ENCODE measurements at regions not wholly inside any gene's neighbourhood (a gene's known extent, or its start where the extent isn't known, plus 50 kb on each side); places are given as distances from the start of the nearest gene placed in this dataset.

- H3K79me2 ChIP-seq, result no peaks in the 10 kb centered on the region
- H2AFZ ChIP-seq, result no peak overlapping the region
- no peaks in the 10 kb centered on the region for H3K9me3 ChIP-seq (ENCODE audit: low read depth)
- H3K36me3 ChIP-seq (replicated peaks; ENCODE audit: insufficient read depth, low read depth), result no peaks in the 10 kb centered on the region
- no peak overlapping the region for H3K27ac ChIP-seq
- H3K4me1 ChIP-seq (ENCODE audit: insufficient read depth), result no peaks in the 10 kb centered on the region
- TF ChIP-seq EZH2phosphoT487 (IDR thresholded peaks at IDR 0.05; ENCODE audit: low read depth, severe bottlenecking, unreplicated experiment) (no peak), CTCF (IDR thresholded peaks at IDR 0.05; ENCODE audit: poor library complexity) (no peak), EZH2 (IDR thresholded peaks at IDR 0.05; ENCODE audit: borderline replicate concordance) (no peak)
- H3K27me3 ChIP-seq, result no peaks in the 10 kb centered on the region
- no peaks in the 10 kb centered on the region for H3K9me2 ChIP-seq (replicated peaks; ENCODE audit: insufficient read depth)
- no peaks in the 10 kb centered on the region for H4K20me1 ChIP-seq (ENCODE audit: insufficient read depth, poor library complexity, severe bottlenecking)
- no peak overlapping the region for H3K4me3 ChIP-seq
- no peak for DNase-seq (ENCODE audit: low spot score)
- WGBS (ENCODE audit: low lambda C conversion rate, missing lambda C conversion rate), result 84% methylated on average over 1 of the region's 1 CpG
- H3K4me2 ChIP-seq, result no peak overlapping the region
Observed at GRCh38 chr14:61868846-61869245, 106.6 kb downstream of the SNAPC1 start.

- Histone ChIP-seq H3K79me2 (no peaks in the 10 kb centered on the region), H3K27me3 (no peaks in the 10 kb centered on the region), H3K4me1 (ENCODE audit: insufficient read depth) (no peaks in the 10 kb centered on the region), H3K9me2 (replicated peaks; ENCODE audit: insufficient read depth) (no peaks in the 10 kb centered on the region), H3K4me2 (no peak overlapping the region), H3K4me3 (no peak overlapping the region), H3K9me3 (ENCODE audit: low read depth) (no peaks in the 10 kb centered on the region), H3K36me3 (replicated peaks; ENCODE audit: insufficient read depth, low read depth) (no peaks in the 10 kb centered on the region), H3K27ac (no peak overlapping the region), H2AFZ (no peak overlapping the region), H4K20me1 (ENCODE audit: insufficient read depth, poor library complexity, severe bottlenecking) (no peaks in the 10 kb centered on the region)
- TF ChIP-seq CTCF (IDR thresholded peaks at IDR 0.05; ENCODE audit: poor library complexity) (no peak), EZH2 (IDR thresholded peaks at IDR 0.05; ENCODE audit: borderline replicate concordance) (no peak), EZH2phosphoT487 (IDR thresholded peaks at IDR 0.05; ENCODE audit: low read depth, severe bottlenecking, unreplicated experiment) (no peak)
- DNase-seq (ENCODE audit: low spot score), result no peak
- 91% methylated on average over 1 of the region's 1 CpG for WGBS (ENCODE audit: low lambda C conversion rate, missing lambda C conversion rate)
Observed at GRCh38 chr14:61870163-61870562, 107.9 kb downstream of the SNAPC1 start.

GRCh38 chr14:61872452-61872851 is 110.2 kb downstream of the SNAPC1 start:
- H3K9me3 ChIP-seq (ENCODE audit: low read depth), result no peaks in the 10 kb centered on the region
- H4K20me1 ChIP-seq (ENCODE audit: insufficient read depth, poor library complexity, severe bottlenecking), result no peaks in the 10 kb centered on the region
- H3K36me3 ChIP-seq (replicated peaks; ENCODE audit: insufficient read depth, low read depth), result no peaks in the 10 kb centered on the region
- H3K4me2 ChIP-seq, result no peak overlapping the region
- WGBS (ENCODE audit: low lambda C conversion rate, missing lambda C conversion rate), result 82% methylated on average over 1 of the region's 1 CpG
- no peaks in the 10 kb centered on the region for H3K79me2 ChIP-seq
- no peak for DNase-seq (ENCODE audit: low spot score)
- H3K27me3 ChIP-seq, result no peaks in the 10 kb centered on the region
- H3K27ac ChIP-seq, result no peak overlapping the region
- no peak overlapping the region for H3K4me3 ChIP-seq
- TF ChIP-seq EZH2 (IDR thresholded peaks at IDR 0.05; ENCODE audit: borderline replicate concordance) (no peak), CTCF (IDR thresholded peaks at IDR 0.05; ENCODE audit: poor library complexity) (no peak), EZH2phosphoT487 (IDR thresholded peaks at IDR 0.05; ENCODE audit: low read depth, severe bottlenecking, unreplicated experiment) (no peak)
- H2AFZ ChIP-seq, result no peak overlapping the region
- H3K9me2 ChIP-seq (replicated peaks; ENCODE audit: insufficient read depth), result no peaks in the 10 kb centered on the region
- H3K4me1 ChIP-seq (ENCODE audit: insufficient read depth), result no peaks in the 10 kb centered on the region

GRCh38 chr14:61875483-61875882 is 113.3 kb downstream of the SNAPC1 start:
- Histone ChIP-seq H2AFZ (no peak overlapping the region), H3K27ac (no peak overlapping the region), H3K27me3 (no peaks in the 10 kb centered on the region), H4K20me1 (ENCODE audit: insufficient read depth, poor library complexity, severe bottlenecking) (no peaks in the 10 kb centered on the region), H3K9me3 (ENCODE audit: low read depth) (no peaks in the 10 kb centered on the region), H3K79me2 (no peaks in the 10 kb centered on the region), H3K9me2 (replicated peaks; ENCODE audit: insufficient read depth) (no peaks in the 10 kb centered on the region), H3K36me3 (replicated peaks; ENCODE audit: insufficient read depth, low read depth) (no peaks in the 10 kb centered on the region), H3K4me3 (no peak overlapping the region), H3K4me1 (ENCODE audit: insufficient read depth) (no peaks in the 10 kb centered on the region), H3K4me2 (no peak overlapping the region)
- DNase-seq (ENCODE audit: low spot score), result no peak
- TF ChIP-seq CTCF (IDR thresholded peaks at IDR 0.05; ENCODE audit: poor library complexity) (no peak), EZH2phosphoT487 (IDR thresholded peaks at IDR 0.05; ENCODE audit: low read depth, severe bottlenecking, unreplicated experiment) (no peak), EZH2 (IDR thresholded peaks at IDR 0.05; ENCODE audit: borderline replicate concordance) (no peak)
- WGBS (ENCODE audit: low lambda C conversion rate, missing lambda C conversion rate), result 100% methylated on average over 1 of the region's 1 CpG

Data from hepatocyte (in vitro differentiated cells).